HCT116 (cell line): ENCODE measurements at regions not wholly inside any gene's neighbourhood (a gene's known extent, or its start where the extent isn't known, plus 50 kb on each side); places are given as distances from the start of the nearest gene placed in this dataset.
"Not testable (repeated sequence)": the region's sequence is repeated elsewhere in the genome, so short reads cannot be mapped to it uniquely, and the experiment has no call there.

Experiments used
- CEBPB ChIP-seq: IDR thresholded peaks from 2 replicates; pipeline ENCODE4 v1.6.1; 2012; ENCODE audit warnings: low read depth
- CTCF ChIP-seq, 3 experiments: fragments of 200-600 bp in 1 of 3; sonication (generic) in 1 of 3; IDR thresholded peaks in 2 of 3; conservative IDR thresholded peaks in 1 of 3; 2 replicates each; pipeline ENCODE4 v1.5.1; 2012 to 2017; ENCODE audit warnings: low read depth in 2 of 3, low read length in 2 of 3, antibody characterized with exemption in 1 of 3, borderline replicate concordance in 1 of 3, control low read depth in 1 of 3, mild to moderate bottlenecking in 1 of 3, mixed read lengths in 1 of 3, mixed run types in 1 of 3, moderate library complexity in 1 of 3; ENCODE audit not compliant: insufficient read depth in 1 of 3
- POLR2A ChIP-seq: IDR thresholded peaks from 2 replicates; pipeline ENCODE4 v1.7.0; 2011; ENCODE audit warnings: borderline replicate concordance; ENCODE audit not compliant: insufficient read depth, insufficient read length; ENCODE audit errors: extremely low read depth
- POLR2AphosphoS5 ChIP-seq: IDR thresholded peaks from 2 replicates; pipeline ENCODE4 v1.6.1; 2011; ENCODE audit warnings: mild to moderate bottlenecking, low read depth, low read length, moderate library complexity
- RAD21 ChIP-seq: IDR thresholded peaks from 2 replicates; pipeline ENCODE4 v1.6.1; 2012; ENCODE audit warnings: low read depth, mild to moderate bottlenecking
- ZNF274 ChIP-seq: fragments of 200-500 bp; sonication (Bioruptor generic); IDR thresholded peaks from 2 replicates; pipeline ENCODE4 v1.6.1; 2014; ENCODE audit warnings: mild to moderate bottlenecking, low read depth, low read length, inconsistent platforms

DNA sequence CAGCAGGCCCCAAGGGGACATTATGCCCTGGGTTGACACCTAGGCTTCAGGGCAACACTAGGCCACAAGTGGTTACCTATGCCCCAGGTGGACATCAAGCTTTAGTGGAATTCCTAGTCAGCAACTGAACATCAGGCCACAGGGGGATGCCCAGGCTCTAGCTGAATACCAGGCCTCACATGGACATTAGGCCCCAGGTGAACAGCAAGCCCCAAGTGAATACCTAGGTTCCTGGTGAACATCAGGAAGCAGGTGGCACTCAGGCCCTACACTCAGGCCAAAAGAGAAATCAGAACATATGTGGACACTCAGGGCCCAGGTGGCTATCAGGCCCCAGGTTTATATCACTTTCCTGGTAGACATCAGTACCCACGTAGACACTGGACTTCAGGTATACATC is 75.2 kb upstream of the ZNF337 start:
- not testable (repeated sequence) for TF ChIP-seq CTCF (IDR thresholded peaks at IDR 0.05 in 2 of 3, conservative IDR thresholded peaks at IDR 0.05 in 1 of 3; ENCODE audit: borderline replicate concordance in 1 of 3, insufficient read depth in 1 of 3, low read depth in 2 of 3, low read length in 2 of 3); RAD21; POLR2A; ZNF274; POLR2AphosphoS5; CEBPB
